Loucy (cell line): ENCODE measurements at regions not wholly inside any gene's neighbourhood (a gene's known extent, or its start where the extent isn't known, plus 50 kb on each side); places are given as distances from the start of the nearest gene placed in this dataset.

Source experiments
- CTCF ChIP-seq: fragments of 200-600 bp; sonication (generic); conservative IDR thresholded peaks from 2 replicates; pipeline ENCODE4 v1.5.1; 2014; ENCODE audit warnings: mild to moderate bottlenecking, antibody characterized with exemption, low read length
- EZH2phosphoT487 ChIP-seq: fragments of 200-600 bp; IDR thresholded peaks from 2 replicates; pipeline ENCODE4 v1.6.1; 2018; ENCODE audit warnings: antibody characterized with exemption, mild to moderate bottlenecking, moderate library complexity, borderline replicate concordance

GRCh38 chr18:11307716-11308115, 158.3 kb upstream of the PIEZO2 start:
- TF ChIP-seq CTCF (no peak), EZH2phosphoT487 (no peak)
